SK-N-SH treated with all-trans-retinoic acid at 6 μM for 48 hours (cell line): ENCODE measurements at regions not wholly inside any gene's neighbourhood (a gene's known extent, or its start where the extent isn't known, plus 50 kb on each side); places are given as distances from the start of the nearest gene placed in this dataset.

Experiments used
- ATAC-seq: fragments of 200-7000 bp; cut with Tn5 transposase; 3 replicates; pipeline ENCODE4 v1.9.1; 2020; ENCODE audit warnings: mild to moderate bottlenecking, moderate library complexity
- ARNTL ChIP-seq: fragments of 450-650 bp; formaldehyde crosslinking; IDR thresholded peaks from 2 replicates; pipeline ENCODE4 v1.5.0; 2020; ENCODE audit warnings: low read depth, mild to moderate bottlenecking, moderate library complexity, borderline replicate concordance
- BACH2 ChIP-seq: fragments of 250-450 bp; sonication (Bioruptor Pico); IDR thresholded peaks from 2 replicates; pipeline ENCODE4 v1.9.0; 2021; ENCODE audit warnings: mild to moderate bottlenecking, borderline replicate concordance
- CSDC2 ChIP-seq: fragments of 250-450 bp; sonication (Bioruptor Pico); IDR thresholded peaks from 2 replicates; pipeline ENCODE4 v1.5.0; 2020; ENCODE audit warnings: mild to moderate bottlenecking, moderate library complexity
- ESRRG ChIP-seq: fragments of 250-450 bp; sonication (Bioruptor Pico); IDR thresholded peaks from 2 replicates; pipeline ENCODE4 v1.6.1; 2021; ENCODE audit warnings: mild to moderate bottlenecking
- GLIS3 ChIP-seq: fragments of 250-450 bp; sonication (Bioruptor Pico); IDR thresholded peaks from 2 replicates; pipeline ENCODE4 v1.5.0; 2020; ENCODE audit warnings: mild to moderate bottlenecking, moderate library complexity
- ISL1 ChIP-seq: fragments of 250-450 bp; sonication (Bioruptor Pico); IDR thresholded peaks from 2 replicates; pipeline ENCODE4 v2.1.2; 2022; ENCODE audit warnings: mild to moderate bottlenecking, moderate library complexity
- OSR1 ChIP-seq: fragments of 250-450 bp; sonication (Bioruptor Pico); IDR thresholded peaks from 2 replicates; pipeline ENCODE4 v1.8.0; 2022; ENCODE audit warnings: moderate library complexity, mild to moderate bottlenecking, inconsistent platforms
- RARB ChIP-seq: fragments of 250-450 bp; sonication (Bioruptor Pico); IDR thresholded peaks from 2 replicates; pipeline ENCODE4 v1.8.0; 2021; ENCODE audit warnings: mild to moderate bottlenecking, moderate library complexity
- SNAI2 ChIP-seq: fragments of 250-450 bp; sonication (Bioruptor Pico); IDR thresholded peaks from 2 replicates; pipeline ENCODE4 v1.5.0; 2020; ENCODE audit warnings: mild to moderate bottlenecking, moderate library complexity
- TCF4 ChIP-seq: fragments of 250-450 bp; sonication (Bioruptor Pico); IDR thresholded peaks from 2 replicates; pipeline ENCODE4 v1.8.0; 2021; ENCODE audit warnings: mild to moderate bottlenecking, moderate library complexity, borderline replicate concordance
- TOX ChIP-seq: fragments of 250-450 bp; sonication (Bioruptor Pico); IDR thresholded peaks from 2 replicates; pipeline ENCODE4 v1.8.0; 2021; ENCODE audit warnings: mild to moderate bottlenecking, moderate library complexity, borderline replicate concordance
- ZC3H10 ChIP-seq: fragments of 250-450 bp; sonication (Bioruptor Pico); IDR thresholded peaks from 2 replicates; pipeline ENCODE4 v1.5.1; 2021; ENCODE audit warnings: mild to moderate bottlenecking, moderate library complexity
- ZFP3 ChIP-seq: fragments of 250-450 bp; sonication (Bioruptor Pico); IDR thresholded peaks from 2 replicates; pipeline ENCODE4 v1.5.0; 2020; ENCODE audit warnings: mild to moderate bottlenecking, moderate library complexity
- ZFP30 ChIP-seq: fragments of 450-650 bp; formaldehyde crosslinking; IDR thresholded peaks from 2 replicates; pipeline ENCODE4 v1.5.0; 2022; ENCODE audit warnings: mild to moderate bottlenecking, moderate library complexity
- ZNF565 ChIP-seq: fragments of 450-650 bp; formaldehyde crosslinking; conservative IDR thresholded peaks from 2 replicates; pipeline ENCODE4 v1.5.0; 2020; ENCODE audit warnings: low read depth, mild to moderate bottlenecking, moderate library complexity
- ZNF70 ChIP-seq: fragments of 450-650 bp; formaldehyde crosslinking; IDR thresholded peaks from 2 replicates; pipeline ENCODE4 v1.5.0; 2020; ENCODE audit warnings: mild to moderate bottlenecking, moderate library complexity
- ZNF8 ChIP-seq: fragments of 450-650 bp; formaldehyde crosslinking; IDR thresholded peaks from 2 replicates; pipeline ENCODE4 v1.5.0; 2020; ENCODE audit warnings: mild to moderate bottlenecking, moderate library complexity
- TF ChIP-seq, protein P1 (sequence below): fragments of 250-450 bp; sonication (Bioruptor Pico); IDR thresholded peaks from 2 replicates; pipeline ENCODE4 v1.5.1; 2021; ENCODE audit warnings: mild to moderate bottlenecking, moderate library complexity
- TF ChIP-seq, protein P2 (sequence below): fragments of 250-450 bp; sonication (Bioruptor Pico); IDR thresholded peaks from 2 replicates; pipeline ENCODE4 v1.8.0; 2020; ENCODE audit warnings: mild to moderate bottlenecking, moderate library complexity, borderline replicate concordance
- TF ChIP-seq, protein P3 (sequence below): fragments of 250-450 bp; sonication (Bioruptor Pico); IDR thresholded peaks from 2 replicates; pipeline ENCODE4 v1.8.0; 2021; ENCODE audit warnings: low read depth, mild to moderate bottlenecking, moderate library complexity, borderline replicate concordance
- TF ChIP-seq, protein P4 (sequence below): fragments of 250-450 bp; sonication (Bioruptor Pico); IDR thresholded peaks from 2 replicates; pipeline ENCODE4 v1.5.1; 2020; ENCODE audit warnings: low read depth, mild to moderate bottlenecking, moderate library complexity

DNA sequence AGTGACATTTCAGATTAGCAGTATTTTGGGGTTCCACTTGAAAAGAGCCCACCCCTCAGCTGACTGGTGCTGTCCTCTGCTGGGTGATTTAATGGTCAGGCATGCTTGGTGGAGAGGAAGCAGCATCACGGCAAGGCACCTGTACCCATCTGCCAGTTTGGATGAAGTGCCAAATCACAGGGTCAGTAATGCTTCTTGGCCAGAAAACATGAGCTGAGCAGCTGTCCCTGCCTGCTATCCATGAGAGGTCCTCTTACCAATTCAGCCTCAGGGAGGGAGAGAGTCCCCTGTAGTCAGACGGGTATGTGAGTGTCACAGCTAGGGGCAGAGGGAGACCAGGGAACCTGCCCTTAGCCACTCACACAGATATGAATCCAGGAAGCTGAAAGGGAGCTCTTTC, 137.9 kb downstream of the SEC61B start:
- TF ChIP-seq SNAI2 (CRISPR knock-in tag) (no peak), RARB (no peak), GLIS3 (CRISPR knock-in tag) (no peak), ARNTL (CRISPR knock-in tag) (no peak)
- no peak for ATAC-seq

DNA sequence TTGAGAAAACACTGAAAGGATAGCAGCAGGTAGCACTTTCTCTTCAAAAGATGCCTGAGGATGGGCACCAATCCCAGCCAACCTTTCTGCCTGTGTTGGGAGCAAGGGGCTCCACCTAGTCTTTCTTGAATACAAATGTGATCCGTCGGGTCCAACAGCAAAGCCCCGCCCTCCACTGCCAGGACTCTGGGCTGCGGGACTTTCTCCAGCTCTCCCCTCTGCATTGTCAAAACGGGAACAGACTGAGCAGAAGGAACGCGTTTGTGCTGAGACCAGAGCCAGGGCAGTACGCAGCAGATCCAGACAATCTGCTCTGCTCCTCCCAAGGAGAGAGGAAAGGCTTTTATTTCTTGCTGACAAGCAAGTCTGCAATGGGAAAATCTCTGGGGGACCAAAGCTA, 139.7 kb downstream of the SEC61B start:
- TF ChIP-seq, protein P1, sequence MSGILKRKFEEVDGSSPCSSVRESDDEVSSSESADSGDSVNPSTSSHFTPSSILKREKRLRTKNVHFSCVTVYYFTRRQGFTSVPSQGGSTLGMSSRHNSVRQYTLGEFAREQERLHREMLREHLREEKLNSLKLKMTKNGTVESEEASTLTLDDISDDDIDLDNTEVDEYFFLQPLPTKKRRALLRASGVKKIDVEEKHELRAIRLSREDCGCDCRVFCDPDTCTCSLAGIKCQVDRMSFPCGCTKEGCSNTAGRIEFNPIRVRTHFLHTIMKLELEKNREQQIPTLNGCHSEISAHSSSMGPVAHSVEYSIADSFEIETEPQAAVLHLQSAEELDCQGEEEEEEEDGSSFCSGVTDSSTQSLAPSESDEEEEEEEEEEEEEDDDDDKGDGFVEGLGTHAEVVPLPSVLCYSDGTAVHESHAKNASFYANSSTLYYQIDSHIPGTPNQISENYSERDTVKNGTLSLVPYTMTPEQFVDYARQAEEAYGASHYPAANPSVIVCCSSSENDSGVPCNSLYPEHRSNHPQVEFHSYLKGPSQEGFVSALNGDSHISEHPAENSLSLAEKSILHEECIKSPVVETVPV = no peak
- TF ChIP-seq ESRRG (CRISPR knock-in tag) = no peak
- TF ChIP-seq GLIS3 (CRISPR knock-in tag) = no peak
- TF ChIP-seq BACH2 (CRISPR knock-in tag) = no peak
- no peak for TF ChIP-seq ZFP30 (CRISPR knock-in tag)
- TF ChIP-seq, protein P2, sequence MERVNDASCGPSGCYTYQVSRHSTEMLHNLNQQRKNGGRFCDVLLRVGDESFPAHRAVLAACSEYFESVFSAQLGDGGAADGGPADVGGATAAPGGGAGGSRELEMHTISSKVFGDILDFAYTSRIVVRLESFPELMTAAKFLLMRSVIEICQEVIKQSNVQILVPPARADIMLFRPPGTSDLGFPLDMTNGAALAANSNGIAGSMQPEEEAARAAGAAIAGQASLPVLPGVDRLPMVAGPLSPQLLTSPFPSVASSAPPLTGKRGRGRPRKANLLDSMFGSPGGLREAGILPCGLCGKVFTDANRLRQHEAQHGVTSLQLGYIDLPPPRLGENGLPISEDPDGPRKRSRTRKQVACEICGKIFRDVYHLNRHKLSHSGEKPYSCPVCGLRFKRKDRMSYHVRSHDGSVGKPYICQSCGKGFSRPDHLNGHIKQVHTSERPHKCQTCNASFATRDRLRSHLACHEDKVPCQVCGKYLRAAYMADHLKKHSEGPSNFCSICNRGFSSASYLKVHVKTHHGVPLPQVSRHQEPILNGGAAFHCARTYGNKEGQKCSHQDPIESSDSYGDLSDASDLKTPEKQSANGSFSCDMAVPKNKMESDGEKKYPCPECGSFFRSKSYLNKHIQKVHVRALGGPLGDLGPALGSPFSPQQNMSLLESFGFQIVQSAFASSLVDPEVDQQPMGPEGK (CRISPR knock-in tag) = no peak
- TF ChIP-seq ZFP3 (CRISPR knock-in tag) = no peak
- no peak for TF ChIP-seq TCF4
- no peak for TF ChIP-seq ISL1
- TF ChIP-seq OSR1 (CRISPR knock-in tag) = no peak
- TF ChIP-seq, protein P3, sequence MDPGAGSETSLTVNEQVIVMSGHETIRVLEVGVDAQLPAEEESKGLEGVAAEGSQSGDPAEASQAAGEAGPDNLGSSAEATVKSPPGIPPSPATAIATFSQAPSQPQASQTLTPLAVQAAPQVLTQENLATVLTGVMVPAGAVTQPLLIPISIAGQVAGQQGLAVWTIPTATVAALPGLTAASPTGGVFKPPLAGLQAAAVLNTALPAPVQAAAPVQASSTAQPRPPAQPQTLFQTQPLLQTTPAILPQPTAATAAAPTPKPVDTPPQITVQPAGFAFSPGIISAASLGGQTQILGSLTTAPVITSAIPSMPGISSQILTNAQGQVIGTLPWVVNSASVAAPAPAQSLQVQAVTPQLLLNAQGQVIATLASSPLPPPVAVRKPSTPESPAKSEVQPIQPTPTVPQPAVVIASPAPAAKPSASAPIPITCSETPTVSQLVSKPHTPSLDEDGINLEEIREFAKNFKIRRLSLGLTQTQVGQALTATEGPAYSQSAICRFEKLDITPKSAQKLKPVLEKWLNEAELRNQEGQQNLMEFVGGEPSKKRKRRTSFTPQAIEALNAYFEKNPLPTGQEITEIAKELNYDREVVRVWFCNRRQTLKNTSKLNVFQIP (CRISPR knock-in tag) = no peak
- no peak for TF ChIP-seq ZNF70 (CRISPR knock-in tag)
- TF ChIP-seq ZC3H10 = no peak
- no peak for TF ChIP-seq CSDC2 (CRISPR knock-in tag)
- no peak for TF ChIP-seq TOX (CRISPR knock-in tag)
- TF ChIP-seq ZNF565 (CRISPR knock-in tag) = no peak
- ATAC-seq = no peak

DNA sequence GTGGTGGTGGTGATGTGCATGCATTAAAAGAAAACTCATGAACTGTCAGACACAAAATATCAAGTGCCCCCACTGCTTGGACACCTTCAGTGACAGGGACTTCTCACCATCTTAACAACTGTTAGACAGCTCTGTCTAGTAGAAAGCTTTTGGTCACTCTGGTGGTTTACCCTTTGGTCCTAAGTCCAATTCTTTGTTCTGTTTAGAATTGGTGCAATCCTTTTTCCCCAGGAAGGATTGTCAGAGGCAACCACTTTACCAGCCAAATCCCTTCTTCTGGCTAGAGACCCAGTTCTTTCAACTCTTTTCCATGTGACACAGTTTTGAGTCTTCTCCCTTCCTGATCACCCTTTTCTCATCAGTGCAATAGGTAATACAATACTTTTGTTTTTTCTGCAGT, 140.2 kb downstream of the SEC61B start:
- TF ChIP-seq RARB (no peak), ESRRG (CRISPR knock-in tag) (no peak), ZFP3 (CRISPR knock-in tag) (no peak), BACH2 (CRISPR knock-in tag) (no peak), SNAI2 (CRISPR knock-in tag) (no peak), ZFP30 (CRISPR knock-in tag) (no peak), ZNF8 (CRISPR knock-in tag) (no peak), CSDC2 (CRISPR knock-in tag) (no peak), TOX (CRISPR knock-in tag) (no peak), TCF4 (no peak), ZNF565 (CRISPR knock-in tag) (no peak)
- TF ChIP-seq, protein P2 (CRISPR knock-in tag) = no peak
- ATAC-seq = no peak

DNA sequence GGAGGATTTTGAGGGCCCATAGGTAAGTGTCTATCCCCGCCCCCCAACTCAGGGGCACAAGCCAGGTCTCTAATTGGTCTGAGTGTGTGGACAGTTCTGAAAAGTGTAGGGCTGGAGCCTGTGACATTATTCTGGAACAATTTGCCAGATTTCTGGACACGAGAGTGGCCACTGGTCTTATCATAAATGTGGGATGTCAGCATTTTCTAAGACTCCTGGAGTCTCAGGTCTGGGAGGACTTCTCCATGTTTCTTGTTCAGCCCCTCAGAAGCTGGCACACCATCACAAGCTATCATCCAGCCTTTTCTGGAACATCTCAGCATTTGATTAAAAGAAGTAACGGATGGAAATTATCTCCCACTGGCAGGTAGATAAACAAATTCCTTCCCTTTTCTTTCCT, 141.4 kb downstream of the SEC61B start:
- no peak for ATAC-seq
- TF ChIP-seq, protein P4, sequence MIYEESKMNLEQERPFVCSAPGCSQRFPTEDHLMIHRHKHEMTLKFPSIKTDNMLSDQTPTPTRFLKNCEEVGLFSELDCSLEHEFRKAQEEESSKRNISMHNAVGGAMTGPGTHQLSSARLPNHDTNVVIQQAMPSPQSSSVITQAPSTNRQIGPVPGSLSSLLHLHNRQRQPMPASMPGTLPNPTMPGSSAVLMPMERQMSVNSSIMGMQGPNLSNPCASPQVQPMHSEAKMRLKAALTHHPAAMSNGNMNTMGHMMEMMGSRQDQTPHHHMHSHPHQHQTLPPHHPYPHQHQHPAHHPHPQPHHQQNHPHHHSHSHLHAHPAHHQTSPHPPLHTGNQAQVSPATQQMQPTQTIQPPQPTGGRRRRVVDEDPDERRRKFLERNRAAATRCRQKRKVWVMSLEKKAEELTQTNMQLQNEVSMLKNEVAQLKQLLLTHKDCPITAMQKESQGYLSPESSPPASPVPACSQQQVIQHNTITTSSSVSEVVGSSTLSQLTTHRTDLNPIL = no peak
- TF ChIP-seq ZFP3 (CRISPR knock-in tag) (no peak), TCF4 (no peak), TOX (CRISPR knock-in tag) (no peak), SNAI2 (CRISPR knock-in tag) (no peak), ZC3H10 (no peak), RARB (no peak), ESRRG (CRISPR knock-in tag) (no peak), ZNF8 (CRISPR knock-in tag) (no peak), GLIS3 (CRISPR knock-in tag) (no peak)
- TF ChIP-seq, protein P1 = no peak
- TF ChIP-seq, protein P3 (CRISPR knock-in tag) = no peak
- TF ChIP-seq, protein P2 (CRISPR knock-in tag) = no peak
